ENCODE measurements at regions not wholly inside any gene's neighbourhood (a gene's known extent, or its start where the extent isn't known, plus 50 kb on each side); places are given as distances from the start of the nearest gene placed in this dataset.

DNA sequence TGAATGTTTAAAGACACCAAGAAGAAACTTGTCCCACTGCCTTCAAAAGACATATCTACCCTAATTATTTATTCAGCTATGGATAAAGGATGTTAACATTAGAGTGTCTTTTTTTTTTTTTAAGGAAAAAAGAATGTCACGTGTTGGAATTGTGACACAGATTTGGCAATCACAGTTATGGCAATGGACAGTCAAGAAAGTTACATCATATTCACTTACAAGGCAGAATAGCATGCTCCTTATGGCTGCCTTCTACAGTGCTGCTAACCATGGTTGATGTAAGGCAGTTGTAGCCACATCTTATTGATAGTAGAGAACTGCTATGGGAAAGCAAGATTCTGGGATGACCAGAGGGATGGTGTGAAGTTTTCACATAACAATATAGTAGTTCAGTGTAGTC is 128.8 kb upstream of the ZBTB20 start:
- Histone ChIP-seq H3K27me3 (no peaks in the 10 kb centered on the region), H3K27ac (no peak overlapping the region), H3K36me3 (no peaks in the 10 kb centered on the region), H3K9me3 (ENCODE audit: low read depth) (no peaks in the 10 kb centered on the region), H3K4me1 (ENCODE audit: low read depth) (no peaks in the 10 kb centered on the region), H3K4me3 (no peak overlapping the region)
- TF ChIP-seq CTCF (IDR thresholded peaks at IDR 0.05; ENCODE audit: low read depth, low read length): no peak
- peak in 1 of 2 donors; percentile 70 for DNase-seq (ENCODE audit: low read depth in 1 of 2, low spot score in 1 of 2)

DNA sequence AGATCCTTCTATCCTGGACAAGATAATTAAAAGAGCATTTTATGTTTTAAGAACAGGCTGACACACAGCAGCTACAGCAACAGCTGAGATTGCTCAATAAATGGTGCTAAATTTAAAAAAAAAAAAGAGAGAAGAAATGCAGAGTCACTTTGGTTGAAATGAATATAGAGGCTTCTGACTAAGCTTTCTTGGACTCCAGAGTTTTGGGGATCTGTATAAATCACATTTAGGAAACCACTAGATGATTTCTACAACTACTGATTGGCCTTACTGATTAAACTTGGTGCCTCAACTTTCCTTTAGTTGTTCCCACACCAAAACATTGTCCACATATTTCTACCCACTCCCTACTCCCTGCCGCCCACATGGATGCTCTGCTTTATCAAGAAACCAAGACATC is 132.9 kb upstream of the ZBTB20 start:
- no peaks in the 10 kb centered on the region for H3K9me3 ChIP-seq (ENCODE audit: low read depth)
- H3K27ac ChIP-seq: no peak overlapping the region
- no peaks in the 10 kb centered on the region for H3K4me1 ChIP-seq (ENCODE audit: low read depth)
- no peaks in the 10 kb centered on the region for H3K27me3 ChIP-seq
- peak in 1 of 2 donors; percentile 72 for DNase-seq (ENCODE audit: low read depth in 1 of 2, low spot score in 1 of 2)
- no peak for TF ChIP-seq CTCF (IDR thresholded peaks at IDR 0.05; ENCODE audit: low read depth, low read length)
- H3K36me3 ChIP-seq: no peaks in the 10 kb centered on the region
- no peak overlapping the region for H3K4me3 ChIP-seq

GRCh38 chr3:115280506-115280905 is 133.4 kb upstream of the ZBTB20 start:
- Histone ChIP-seq H3K27me3 (no peaks in the 10 kb centered on the region), H3K36me3 (no peaks in the 10 kb centered on the region), H3K27ac (no peak overlapping the region), H3K4me3 (no peak overlapping the region), H3K9me3 (ENCODE audit: low read depth) (no peaks in the 10 kb centered on the region), H3K4me1 (ENCODE audit: low read depth) (no peaks in the 10 kb centered on the region)
- DNase-seq (ENCODE audit: low read depth in 1 of 2, low spot score in 1 of 2): peak in 1 of 2 donors; percentile 78
- no peak for TF ChIP-seq CTCF (IDR thresholded peaks at IDR 0.05; ENCODE audit: low read depth, low read length)

DNA sequence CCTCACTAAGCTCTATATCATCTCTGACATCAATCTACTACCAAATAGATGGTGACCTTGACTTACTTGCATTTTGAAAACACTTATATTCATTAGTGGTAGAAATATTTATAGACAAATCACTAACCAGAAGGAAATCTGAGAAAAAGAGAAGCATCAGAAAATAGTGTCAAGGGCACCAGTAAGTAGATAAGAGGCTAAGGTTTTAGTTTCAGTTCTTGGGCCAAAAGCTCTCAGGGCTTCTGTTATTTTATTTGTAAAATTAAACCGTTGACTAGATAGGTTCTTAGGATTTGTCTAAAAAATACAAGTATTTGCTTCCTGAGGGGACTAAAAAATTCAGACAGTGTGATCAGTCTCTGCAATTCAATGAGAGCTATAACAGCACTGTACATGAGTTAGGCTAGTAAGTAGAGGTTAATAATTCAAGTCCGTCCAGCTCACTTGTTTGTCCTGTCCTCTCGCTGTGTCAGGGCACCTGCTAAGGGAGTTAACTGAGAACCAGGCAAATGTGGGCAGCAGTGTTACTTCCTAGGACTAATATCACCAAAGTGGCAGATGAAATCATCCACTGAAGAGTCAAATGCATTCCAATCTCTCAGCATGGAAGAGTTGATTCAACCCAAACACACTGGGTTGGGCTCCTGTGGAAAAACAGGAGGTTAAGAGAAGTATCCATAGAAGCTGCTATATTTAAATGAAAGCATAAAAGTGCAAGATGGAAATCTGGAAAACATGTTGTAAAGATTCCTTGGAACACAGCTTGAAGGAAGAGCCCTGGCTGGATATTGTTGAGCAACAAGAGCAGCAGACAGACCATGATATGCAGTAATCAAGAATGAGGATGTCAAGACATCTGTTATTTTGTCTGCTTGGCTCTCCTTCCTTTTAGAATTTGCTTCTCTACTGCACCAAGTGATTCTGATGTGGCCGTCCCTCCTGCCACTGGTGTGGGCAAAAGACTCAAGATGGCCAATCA is 134.9 kb upstream of the ZBTB20 start:
- Histone ChIP-seq H3K27ac (no peak overlapping the region), H3K4me3 (no peak overlapping the region), H3K9me3 (ENCODE audit: low read depth) (no peaks in the 10 kb centered on the region), H3K27me3 (no peaks in the 10 kb centered on the region), H3K36me3 (no peaks in the 10 kb centered on the region), H3K4me1 (ENCODE audit: low read depth) (no peaks in the 10 kb centered on the region)
- DNase-seq (ENCODE audit: low read depth in 1 of 2, low spot score in 1 of 2): peak in 1 of 2 donors; percentile 25
- TF ChIP-seq CTCF (IDR thresholded peaks at IDR 0.05; ENCODE audit: low read depth, low read length): no peak

GRCh38 chr3:115284980-115285379 is 137.9 kb upstream of the ZBTB20 start:
- H3K27me3 ChIP-seq: no peaks in the 10 kb centered on the region
- no peak for TF ChIP-seq CTCF (IDR thresholded peaks at IDR 0.05; ENCODE audit: low read depth, low read length)
- no peak for DNase-seq (ENCODE audit: low read depth in 1 of 2, low spot score in 1 of 2)

More at GRCh38 chr3:115284980-115285379, 137.9 kb upstream of the ZBTB20 start:
- Histone ChIP-seq H3K9me3 (ENCODE audit: low read depth) (no peaks in the 10 kb centered on the region), H3K4me3 (no peak overlapping the region), H3K4me1 (ENCODE audit: low read depth) (no peaks in the 10 kb centered on the region), H3K36me3 (no peaks in the 10 kb centered on the region), H3K27ac (no peak overlapping the region)

Data from cardiac muscle cell (in vitro differentiated cells and primary cell).